ENCODE measurements at regions not wholly inside any gene's neighbourhood (a gene's known extent, or its start where the extent isn't known, plus 50 kb on each side); places are given as distances from the start of the nearest gene placed in this dataset.

- TF ChIP-seq CTCF (IDR thresholded peaks at IDR 0.05), result no peak
- Histone ChIP-seq H3K9me3 (no peaks in the 10 kb centered on the region), H3K4me1 (no peaks in the 10 kb centered on the region), H3K27me3 (no peaks in the 10 kb centered on the region), H3K27ac (no peak overlapping the region), H3K4me3 (no peak overlapping the region), H3K36me3 (no peaks in the 10 kb centered on the region)
- ATAC-seq (no peak), DNase-seq (peak in 1 of 4 donors; percentile 45)
- intact Hi-C loops (cut with DNase I), result no loop called here
Observed at GRCh38 chr20:10741060-10741459, 67.3 kb upstream of the JAG1 start.

- intact Hi-C loops (cut with DNase I), result no loop called here
- DNase-seq, result no peak
- no peaks in the 10 kb centered on the region for H3K27me3 ChIP-seq
- H3K4me3 ChIP-seq, result no peak overlapping the region
- no peak for ATAC-seq
- H3K36me3 ChIP-seq, result no peaks in the 10 kb centered on the region
- no peaks in the 10 kb centered on the region for H3K4me1 ChIP-seq
- H3K9me3 ChIP-seq, result no peaks in the 10 kb centered on the region
- H3K27ac ChIP-seq, result no peak overlapping the region
- no peak for TF ChIP-seq CTCF (IDR thresholded peaks at IDR 0.05)
Observed at GRCh38 chr20:10745790-10746189, 72.0 kb upstream of the JAG1 start.

GRCh38 chr20:10747019-10747418 is 73.2 kb upstream of the JAG1 start:
- H3K27me3 ChIP-seq, result no peaks in the 10 kb centered on the region
- no peak for ATAC-seq
- H3K9me3 ChIP-seq, result no peaks in the 10 kb centered on the region
- no peak overlapping the region for H3K27ac ChIP-seq
- peak in 1 of 4 donors; percentile 36 for DNase-seq
- H3K36me3 ChIP-seq, result no peaks in the 10 kb centered on the region
- TF ChIP-seq CTCF (IDR thresholded peaks at IDR 0.05), result no peak
- no peaks in the 10 kb centered on the region for H3K4me1 ChIP-seq
- intact Hi-C loops (cut with DNase I), result no loop called here
- no peak overlapping the region for H3K4me3 ChIP-seq

GRCh38 chr20:10749084-10749483 is 75.3 kb upstream of the JAG1 start:
- H3K4me1 ChIP-seq, result no peaks in the 10 kb centered on the region
- H3K36me3 ChIP-seq, result no peaks in the 10 kb centered on the region
- ATAC-seq, result no peak
- no peaks in the 10 kb centered on the region for H3K27me3 ChIP-seq
- intact Hi-C loops (cut with DNase I), result no loop called here
- H3K27ac ChIP-seq, result no peak overlapping the region
- TF ChIP-seq CTCF (IDR thresholded peaks at IDR 0.05), result no peak
- DNase-seq, result no peak
- H3K9me3 ChIP-seq, result no peaks in the 10 kb centered on the region
- no peak overlapping the region for H3K4me3 ChIP-seq

DNA sequence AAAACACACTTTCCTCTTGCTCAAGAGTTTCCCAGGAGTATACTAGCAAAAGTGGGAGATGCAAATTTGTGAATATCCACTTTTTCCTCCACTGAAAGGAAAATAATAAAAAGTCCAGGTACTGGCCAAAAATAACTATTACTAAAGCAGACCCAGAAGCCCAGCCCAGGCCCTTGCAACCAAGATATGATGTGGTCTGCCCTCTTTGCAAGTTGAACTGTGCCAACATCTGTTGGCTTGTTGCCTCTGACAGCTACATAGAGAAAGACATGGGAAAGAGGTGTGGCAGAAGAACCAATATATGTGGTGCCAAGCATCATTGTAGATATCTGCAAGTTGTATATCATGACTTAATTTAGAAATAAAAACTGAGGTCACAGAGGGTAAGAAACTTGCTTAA is 78.4 kb upstream of the JAG1 start:
- no peaks in the 10 kb centered on the region for H3K9me3 ChIP-seq
- H3K4me1 ChIP-seq, result peaks cover 0 to 4% of the 10 kb centered on the region in 2 donors
- no peak overlapping the region for H3K27ac ChIP-seq
- ATAC-seq (no peak), DNase-seq (no peak)
- no peak for TF ChIP-seq CTCF (IDR thresholded peaks at IDR 0.05)
- H3K27me3 ChIP-seq, result no peaks in the 10 kb centered on the region
- H3K4me3 ChIP-seq, result no peak overlapping the region
- no peaks in the 10 kb centered on the region for H3K36me3 ChIP-seq
- intact Hi-C loops (cut with DNase I), result no loop called here
